ENCODE measurements at regions not wholly inside any gene's neighbourhood (a gene's known extent, or its start where the extent isn't known, plus 50 kb on each side); places are given as distances from the start of the nearest gene placed in this dataset.

DNA sequence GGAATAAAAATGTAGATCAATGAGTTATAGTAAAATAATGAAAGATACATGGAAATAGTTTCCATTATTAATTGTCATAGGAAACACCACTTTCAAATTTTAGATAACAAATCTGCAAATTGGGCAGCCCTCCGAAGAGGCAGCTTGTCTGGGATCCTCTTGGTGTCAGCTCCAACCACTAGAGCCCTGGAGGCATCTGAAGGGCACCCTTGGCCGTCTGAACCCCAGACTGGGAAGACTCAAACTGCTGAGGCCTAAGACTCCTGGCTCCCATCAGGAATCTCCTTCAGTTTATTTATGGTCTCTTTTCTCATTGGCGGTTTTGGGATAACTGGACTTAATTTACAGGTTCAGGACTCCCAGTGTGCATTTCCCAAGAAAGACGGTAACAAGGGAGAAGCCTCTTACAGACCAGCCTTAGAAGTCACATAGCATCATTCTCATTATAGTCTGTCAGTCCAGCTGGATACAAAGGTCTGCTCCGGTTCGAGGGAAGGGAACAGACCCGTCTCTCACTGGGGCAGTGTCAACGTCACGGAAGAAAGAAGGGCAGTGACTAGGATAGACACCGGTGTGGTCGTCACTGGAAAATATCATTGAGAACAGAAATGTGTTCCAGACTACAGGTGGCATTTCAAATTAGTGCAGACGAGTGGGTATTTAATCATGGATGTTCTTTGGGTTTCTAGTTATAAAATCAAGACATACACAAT is 390.7 kb upstream of the NETO1 start:
- WGBS: 84% methylated on average over 12 of the region's 12 CpGs
- Histone ChIP-seq H3K4me3 (ENCODE audit: low read depth in 1 of 3, low read length in 3 of 3) (no peak overlapping the region), H3K9me3 (ENCODE audit: control insufficient read depth in 4 of 4, low read length in 3 of 4) (no peaks in the 10 kb centered on the region), H3K36me3 (ENCODE audit: control insufficient read depth in 4 of 4, insufficient read depth in 3 of 4, low read depth in 1 of 4, low read length in 3 of 4) (no peaks in the 10 kb centered on the region), H3K4me1 (ENCODE audit: control insufficient read depth in 4 of 4, insufficient read depth in 4 of 4, low read length in 3 of 4) (peaks cover 0 to 8% (median 1%) of the 10 kb centered on the region in 4 donors), H3K9ac (ENCODE audit: low read depth in 1 of 2, low read length in 2 of 2) (no peak overlapping the region), H3K27me3 (ENCODE audit: control insufficient read depth in 4 of 4, insufficient read depth in 4 of 4, low read length in 3 of 4) (no peaks in the 10 kb centered on the region), H3K27ac (ENCODE audit: low read depth in 1 of 2, low read length in 2 of 2) (no peak overlapping the region)
- DNase-seq (ENCODE audit: low spot score): no peak
- TF ChIP-seq HNF4A (conservative IDR thresholded peaks at IDR 0.05) (no peak), RXRA (IDR thresholded peaks at IDR 0.05) (no peak), GABPA (IDR thresholded peaks at IDR 0.05 in 1 of 2, conservative IDR thresholded peaks at IDR 0.05 in 1 of 2) (no peak), HNF4G (IDR thresholded peaks at IDR 0.05) (no peak), YY1 (IDR thresholded peaks at IDR 0.05) (no peak), SP1 (IDR thresholded peaks at IDR 0.05) (no peak), RAD21 (IDR thresholded peaks at IDR 0.05) (no peak), FOXA2 (IDR thresholded peaks at IDR 0.05) (no peak), JUND (IDR thresholded peaks at IDR 0.05) (no peak), EGR1 (IDR thresholded peaks at IDR 0.05; ENCODE audit: low read depth in 2 of 2) (no peak), TAF1 (conservative IDR thresholded peaks at IDR 0.05) (no peak), NR2F2 (IDR thresholded peaks at IDR 0.05) (no peak)
- TF ChIP-seq, protein P1, sequence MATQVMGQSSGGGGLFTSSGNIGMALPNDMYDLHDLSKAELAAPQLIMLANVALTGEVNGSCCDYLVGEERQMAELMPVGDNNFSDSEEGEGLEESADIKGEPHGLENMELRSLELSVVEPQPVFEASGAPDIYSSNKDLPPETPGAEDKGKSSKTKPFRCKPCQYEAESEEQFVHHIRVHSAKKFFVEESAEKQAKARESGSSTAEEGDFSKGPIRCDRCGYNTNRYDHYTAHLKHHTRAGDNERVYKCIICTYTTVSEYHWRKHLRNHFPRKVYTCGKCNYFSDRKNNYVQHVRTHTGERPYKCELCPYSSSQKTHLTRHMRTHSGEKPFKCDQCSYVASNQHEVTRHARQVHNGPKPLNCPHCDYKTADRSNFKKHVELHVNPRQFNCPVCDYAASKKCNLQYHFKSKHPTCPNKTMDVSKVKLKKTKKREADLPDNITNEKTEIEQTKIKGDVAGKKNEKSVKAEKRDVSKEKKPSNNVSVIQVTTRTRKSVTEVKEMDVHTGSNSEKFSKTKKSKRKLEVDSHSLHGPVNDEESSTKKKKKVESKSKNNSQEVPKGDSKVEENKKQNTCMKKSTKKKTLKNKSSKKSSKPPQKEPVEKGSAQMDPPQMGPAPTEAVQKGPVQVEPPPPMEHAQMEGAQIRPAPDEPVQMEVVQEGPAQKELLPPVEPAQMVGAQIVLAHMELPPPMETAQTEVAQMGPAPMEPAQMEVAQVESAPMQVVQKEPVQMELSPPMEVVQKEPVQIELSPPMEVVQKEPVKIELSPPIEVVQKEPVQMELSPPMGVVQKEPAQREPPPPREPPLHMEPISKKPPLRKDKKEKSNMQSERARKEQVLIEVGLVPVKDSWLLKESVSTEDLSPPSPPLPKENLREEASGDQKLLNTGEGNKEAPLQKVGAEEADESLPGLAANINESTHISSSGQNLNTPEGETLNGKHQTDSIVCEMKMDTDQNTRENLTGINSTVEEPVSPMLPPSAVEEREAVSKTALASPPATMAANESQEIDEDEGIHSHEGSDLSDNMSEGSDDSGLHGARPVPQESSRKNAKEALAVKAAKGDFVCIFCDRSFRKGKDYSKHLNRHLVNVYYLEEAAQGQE (IDR thresholded peaks at IDR 0.05): no peak
- TF ChIP-seq, protein P2, sequence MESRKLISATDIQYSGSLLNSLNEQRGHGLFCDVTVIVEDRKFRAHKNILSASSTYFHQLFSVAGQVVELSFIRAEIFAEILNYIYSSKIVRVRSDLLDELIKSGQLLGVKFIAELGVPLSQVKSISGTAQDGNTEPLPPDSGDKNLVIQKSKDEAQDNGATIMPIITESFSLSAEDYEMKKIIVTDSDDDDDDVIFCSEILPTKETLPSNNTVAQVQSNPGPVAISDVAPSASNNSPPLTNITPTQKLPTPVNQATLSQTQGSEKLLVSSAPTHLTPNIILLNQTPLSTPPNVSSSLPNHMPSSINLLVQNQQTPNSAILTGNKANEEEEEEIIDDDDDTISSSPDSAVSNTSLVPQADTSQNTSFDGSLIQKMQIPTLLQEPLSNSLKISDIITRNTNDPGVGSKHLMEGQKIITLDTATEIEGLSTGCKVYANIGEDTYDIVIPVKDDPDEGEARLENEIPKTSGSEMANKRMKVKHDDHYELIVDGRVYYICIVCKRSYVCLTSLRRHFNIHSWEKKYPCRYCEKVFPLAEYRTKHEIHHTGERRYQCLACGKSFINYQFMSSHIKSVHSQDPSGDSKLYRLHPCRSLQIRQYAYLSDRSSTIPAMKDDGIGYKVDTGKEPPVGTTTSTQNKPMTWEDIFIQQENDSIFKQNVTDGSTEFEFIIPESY (IDR thresholded peaks at IDR 0.05): no peak
- TF ChIP-seq, protein P3, sequence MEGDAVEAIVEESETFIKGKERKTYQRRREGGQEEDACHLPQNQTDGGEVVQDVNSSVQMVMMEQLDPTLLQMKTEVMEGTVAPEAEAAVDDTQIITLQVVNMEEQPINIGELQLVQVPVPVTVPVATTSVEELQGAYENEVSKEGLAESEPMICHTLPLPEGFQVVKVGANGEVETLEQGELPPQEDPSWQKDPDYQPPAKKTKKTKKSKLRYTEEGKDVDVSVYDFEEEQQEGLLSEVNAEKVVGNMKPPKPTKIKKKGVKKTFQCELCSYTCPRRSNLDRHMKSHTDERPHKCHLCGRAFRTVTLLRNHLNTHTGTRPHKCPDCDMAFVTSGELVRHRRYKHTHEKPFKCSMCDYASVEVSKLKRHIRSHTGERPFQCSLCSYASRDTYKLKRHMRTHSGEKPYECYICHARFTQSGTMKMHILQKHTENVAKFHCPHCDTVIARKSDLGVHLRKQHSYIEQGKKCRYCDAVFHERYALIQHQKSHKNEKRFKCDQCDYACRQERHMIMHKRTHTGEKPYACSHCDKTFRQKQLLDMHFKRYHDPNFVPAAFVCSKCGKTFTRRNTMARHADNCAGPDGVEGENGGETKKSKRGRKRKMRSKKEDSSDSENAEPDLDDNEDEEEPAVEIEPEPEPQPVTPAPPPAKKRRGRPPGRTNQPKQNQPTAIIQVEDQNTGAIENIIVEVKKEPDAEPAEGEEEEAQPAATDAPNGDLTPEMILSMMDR (IDR thresholded peaks at IDR 0.05; ENCODE audit: low read depth, low read length, missing input control): no peak
- TF ChIP-seq, protein P4, sequence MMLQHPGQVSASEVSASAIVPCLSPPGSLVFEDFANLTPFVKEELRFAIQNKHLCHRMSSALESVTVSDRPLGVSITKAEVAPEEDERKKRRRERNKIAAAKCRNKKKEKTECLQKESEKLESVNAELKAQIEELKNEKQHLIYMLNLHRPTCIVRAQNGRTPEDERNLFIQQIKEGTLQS (IDR thresholded peaks at IDR 0.05): no peak

Data from liver (tissue), 8 donors.